Heart right ventricle (tissue), 16 donors: ENCODE measurements at regions not wholly inside any gene's neighbourhood (a gene's known extent, or its start where the extent isn't known, plus 50 kb on each side); places are given as distances from the start of the nearest gene placed in this dataset.

Experiments used
- ATAC-seq, 8 donors: fragments of 200-7000 bp; cut with Tn5 transposase; one replicate each; pipeline ENCODE4 v1.9.1; 2020; ENCODE audit warnings: mild to moderate bottlenecking in 8 of 8, moderate library complexity in 8 of 8, moderate number of reproducible peaks in 1 of 8
- DNase-seq, 2 donors: peaks; one replicate each; pipeline ENCODE4 v3.0.0-alpha.2; 2020
- H3K27ac ChIP-seq, 10 donors: fragments of 200-600 bp; sonication (generic) in 2 of 10; one replicate each; pipeline versions ENCODE4 v1.5.0 to v1.8.0; 2020 to 2022; ENCODE audit warnings: mild to moderate bottlenecking in 3 of 10
- H3K27me3 ChIP-seq, 7 donors: fragments of 200-600 bp; one replicate each; pipeline ENCODE4 v1.8.0; 2021 to 2022; ENCODE audit warnings: mild to moderate bottlenecking in 2 of 7
- H3K36me3 ChIP-seq, 9 donors: fragments of 200-600 bp; sonication (generic) in 1 of 9; one replicate each; pipeline versions ENCODE4 v1.5.0 to v1.8.0; 2020 to 2022; ENCODE audit warnings: mild to moderate bottlenecking in 2 of 9
- H3K4me1 ChIP-seq, 9 donors: fragments of 200-600 bp; sonication (generic) in 1 of 9; one replicate each; pipeline versions ENCODE4 v1.5.0 to v1.8.0; 2020 to 2022; ENCODE audit warnings: mild to moderate bottlenecking in 4 of 9
- H3K4me3 ChIP-seq, 10 donors: fragments of 200-600 bp; sonication (generic) in 2 of 10; one replicate each; pipeline versions ENCODE4 v1.5.0 to v1.8.0; 2020 to 2022; ENCODE audit warnings: mild to moderate bottlenecking in 7 of 10, moderate library complexity in 2 of 10
- H3K9me3 ChIP-seq, 11 donors: fragments of 200-600 bp in 10 of 11; sonication (generic) in 2 of 11; one replicate each; pipeline versions ENCODE4 v1.5.0 to v1.8.0; 2013 to 2022; ENCODE audit warnings: mild to moderate bottlenecking in 2 of 11, control low read depth in 1 of 11, moderate library complexity in 1 of 11
- CTCF ChIP-seq, 9 donors: fragments of 200-600 bp; sonication (generic) in 2 of 9; IDR thresholded peaks; one replicate each; pipeline versions ENCODE4 v1.5.0 to v1.8.0; 2021 to 2022; ENCODE audit warnings: antibody characterized with exemption in 9 of 9, mild to moderate bottlenecking in 5 of 9, moderate library complexity in 1 of 9
- WGBS, 2 donors: extraction: QIAGEN DNeasy Blood & Tissue Kit; methylation state at CpG; one replicate each; pipeline ENCODE4 v1.1.7; 2013; ENCODE audit warnings: inconsistent platforms in 1 of 2; 5-methylcytosine and 5-hydroxymethylcytosine counted together
- intact Hi-C, 10 donors: fragments of 100-400 bp; cut with DNase I; formaldehyde crosslinking; loops; one replicate each; pipeline versions ENCODE4 v1.11.1 to v1.14.2; 2022
- donor health status: Arrhythmogenic right ventricular cardiomyopathy.
- donor health status: ischemic (EF 13 %, LVEDD 7.1; RV severe dilation, severe dysfunction).
- donor health status: healthy with polysubstance abuse.
- donor health status: DM: no; HTN: yes; CAD: no.
- donor health status: DM: no; HTN: no; CAD: no.
- donor health status: ischemic (EF 25% LVEDD 6.9; RV normal size, moderate dysfunction).
- donor health status: ischemic (EF 25% LVEDD 5.7; RV mildly dilated, moderate dysfunction).
- donor health status: healthy.
- donor health status: DM: yes; HTN: yes; CAD: no.
- donor health status: Ischemic cardiomyopathy.
- donor health status: ischemic (EF 35%, LVEDD 5.7; RV mildly dilated, moderate dysfunction).
- donor health status: nonischemic (EF 11% LVEDD 7.7; RV severe dilation, severe dysfunction).
- donor health status: DM: yes; HTN: yes; CAD: no.
- donor health status: PGD.
- donor health status: ischemic (EF 29% LVEDD 5.4; RV normal size, mild dysfunction).
- donor health status: nonischemic (EF 23%, LVEDD 6.1; RV moderate dilation, normal function).

- intact Hi-C loops: no loop called here
- Histone ChIP-seq H3K4me1 (no peaks in the 10 kb centered on the region), H3K36me3 (no peaks in the 10 kb centered on the region), H3K27me3 (peaks cover 0 to 5% (median 0%) of the 10 kb centered on the region in 7 donors), H3K4me3 (no peak overlapping the region), H3K9me3 (no peaks in the 10 kb centered on the region), H3K27ac (no peak overlapping the region)
- DNase-seq (no peak), ATAC-seq (no peak)
- TF ChIP-seq CTCF (IDR thresholded peaks at IDR 0.05): no peak
- WGBS, 2 donors: 73 to 74% methylated on average over 7 of the region's 7 CpGs
Measured at GRCh38 chr14:97445367-97445766, 648.2 kb downstream of the VRK1 start.

GRCh38 chr14:97446087-97446486 lies 648.9 kb downstream of the VRK1 start:
- Histone ChIP-seq H3K27ac (no peak overlapping the region), H3K36me3 (no peaks in the 10 kb centered on the region), H3K4me1 (no peaks in the 10 kb centered on the region), H3K27me3 (peaks cover 0 to 5% (median 0%) of the 10 kb centered on the region in 7 donors), H3K9me3 (no peaks in the 10 kb centered on the region), H3K4me3 (no peak overlapping the region)
- WGBS, 2 donors: 79 to 83% methylated on average over 4 of the region's 4 CpGs
- no peak for ATAC-seq
- no peak for DNase-seq
- intact Hi-C loops: no loop called here
- no peak for TF ChIP-seq CTCF (IDR thresholded peaks at IDR 0.05)

- intact Hi-C loops: no loop called here
- peaks cover 0 to 39% (median 15%) of the 10 kb centered on the region in 7 donors for H3K27me3 ChIP-seq
- peaks cover 0 to 2% (median 0%) of the 10 kb centered on the region in 9 donors for H3K4me1 ChIP-seq
- no peak overlapping the region for H3K27ac ChIP-seq
- H3K4me3 ChIP-seq: no peak overlapping the region
- TF ChIP-seq CTCF (IDR thresholded peaks at IDR 0.05): no peak
- ATAC-seq (no peak), DNase-seq (no peak)
- H3K36me3 ChIP-seq: no peaks in the 10 kb centered on the region
- H3K9me3 ChIP-seq: no peaks in the 10 kb centered on the region
Measured at GRCh38 chr14:97452314-97452713, 655.1 kb downstream of the VRK1 start.

- Histone ChIP-seq H3K27ac (no peak overlapping the region), H3K9me3 (no peaks in the 10 kb centered on the region), H3K4me3 (no peak overlapping the region), H3K4me1 (peaks cover 0 to 15% (median 0%) of the 10 kb centered on the region in 9 donors), H3K27me3 (peaks cover 0 to 56% (median 25%) of the 10 kb centered on the region in 7 donors), H3K36me3 (no peaks in the 10 kb centered on the region)
- DNase-seq (no peak), ATAC-seq (no peak)
- intact Hi-C loops: no loop called here
- WGBS, 2 donors: 74 to 77% methylated on average over 2 of the region's 2 CpGs
- no peak for TF ChIP-seq CTCF (IDR thresholded peaks at IDR 0.05)
Measured at GRCh38 chr14:97453991-97454390, 656.8 kb downstream of the VRK1 start.
